Right lobe of liver (tissue), 6 donors: ENCODE measurements at regions not wholly inside any gene's neighbourhood (a gene's known extent, or its start where the extent isn't known, plus 50 kb on each side); places are given as distances from the start of the nearest gene placed in this dataset.

ENCODE experiments used
- ATAC-seq, 4 donors: fragments of 200-7000 bp; cut with Tn5 transposase; one replicate each; pipeline ENCODE4 v1.9.1; 2020; ENCODE audit warnings: mild to moderate bottlenecking in 4 of 4, moderate library complexity in 4 of 4
- DNase-seq, 3 donors: peaks; one replicate each; pipeline ENCODE4 v3.0.0-alpha.2; 2020
- H3K27ac ChIP-seq, 3 donors: fragments of 200-600 bp; one replicate each; pipeline ENCODE4 v1.8.0; 2022
- H3K27me3 ChIP-seq, 2 donors: fragments of 200-600 bp; one replicate each; pipeline ENCODE4 v1.8.0; 2022
- H3K36me3 ChIP-seq, 4 donors: fragments of 200-600 bp; sonication (generic) in 1 of 4; one replicate each; pipeline versions ENCODE4 v1.5.1 to v1.8.0; 2017 to 2022; ENCODE audit warnings: control low read depth in 1 of 4
- H3K4me1 ChIP-seq, 4 donors: fragments of 200-600 bp; sonication (generic) in 1 of 4; one replicate each; pipeline versions ENCODE4 v1.5.1 to v1.8.0; 2017 to 2022; ENCODE audit warnings: control low read depth in 1 of 4
- H3K4me3 ChIP-seq, 3 donors: fragments of 200-600 bp; one replicate each; pipeline ENCODE4 v1.8.0; 2022
- H3K9me3 ChIP-seq, 4 donors: fragments of 200-600 bp; sonication (generic) in 1 of 4; one replicate each; pipeline versions ENCODE4 v1.5.1 to v1.8.0; 2017 to 2022; ENCODE audit warnings: control low read depth in 1 of 4
- CTCF ChIP-seq, 4 donors: fragments of 200-600 bp in 3 of 4; fragments of 450-650 bp in 1 of 4; IDR thresholded peaks; one replicate each; pipeline versions ENCODE4 v1.5.1 to v1.8.0; 2016 to 2022; ENCODE audit warnings: antibody characterized with exemption in 4 of 4, mild to moderate bottlenecking in 2 of 4
- POLR2A ChIP-seq: fragments of 450-650 bp; IDR thresholded peaks from one replicate; pipeline ENCODE4 v1.6.1; 2017; ENCODE audit warnings: antibody characterized with exemption, mild to moderate bottlenecking
- WGBS: methylation state at CpG from one replicate; pipeline ENCODE4 v1.1.6; 2018; ENCODE audit warnings: low coverage, low lambda C conversion rate; ENCODE audit not compliant: insufficient coverage; ENCODE audit errors: missing lambda C conversion rate; 5-methylcytosine and 5-hydroxymethylcytosine counted together
- intact Hi-C, 2 donors: fragments of 100-400 bp; cut with DNase I; formaldehyde crosslinking; loops; one replicate each; pipeline versions ENCODE4 v1.11.2 to v1.14.1; 2022
- donor health status: DM: no; HTN: yes; CAD: no.
- donor health status: DM: no; HTN: no; CAD: no.
- donor health status: DM: no; HTN: no; CAD: no.
- donor health status: DM: no; HTN: yes; CAD: no.
- donor health status: DM: no; HTN: yes; CAD: no.

GRCh38 chr13:65553096-65553727 lies 1676.9 kb downstream of the PCDH9 start:
- Histone ChIP-seq H3K36me3 (no peaks in the 10 kb centered on the region), H3K27me3 (no peaks in the 10 kb centered on the region), H3K4me3 (no peak overlapping the region), H3K27ac (no peak overlapping the region), H3K9me3 (peaks cover 0 to 2% (median 0%) of the 10 kb centered on the region in 4 donors), H3K4me1 (no peaks in the 10 kb centered on the region)
- intact Hi-C loops, result no loop called here
- WGBS, result 23% methylated on average over 2 of the region's 5 CpGs
- ATAC-seq (peak in 1 of 4 donors; percentile 13), DNase-seq (peak in 1 of 3 donors; percentile 25)
- TF ChIP-seq POLR2A (no peak), CTCF (IDR thresholded peaks at IDR 0.05) (no peak)

- no peak overlapping the region for H3K27ac ChIP-seq
- H3K9me3 ChIP-seq, result peaks cover 0 to 2% (median 0%) of the 10 kb centered on the region in 4 donors
- no peak overlapping the region for H3K4me3 ChIP-seq
- intact Hi-C loops, result no loop called here
- ATAC-seq (no peak), DNase-seq (no peak)
- TF ChIP-seq POLR2A (no peak), CTCF (IDR thresholded peaks at IDR 0.05) (no peak)
- H3K36me3 ChIP-seq, result no peaks in the 10 kb centered on the region
- H3K4me1 ChIP-seq, result no peaks in the 10 kb centered on the region
- no peaks in the 10 kb centered on the region for H3K27me3 ChIP-seq
Observed at GRCh38 chr13:65551208-65551607, 1678.9 kb downstream of the PCDH9 start.

GRCh38 chr13:65540175-65540574 lies 1690.0 kb downstream of the PCDH9 start:
- H3K36me3 ChIP-seq, result no peaks in the 10 kb centered on the region
- H3K4me3 ChIP-seq, result no peak overlapping the region
- TF ChIP-seq CTCF (IDR thresholded peaks at IDR 0.05) (no peak), POLR2A (no peak)
- intact Hi-C loops, result no loop called here
- DNase-seq (no peak), ATAC-seq (no peak)
- H3K9me3 ChIP-seq, result no peaks in the 10 kb centered on the region
- H3K27me3 ChIP-seq, result no peaks in the 10 kb centered on the region
- no peak overlapping the region for H3K27ac ChIP-seq
- no peaks in the 10 kb centered on the region for H3K4me1 ChIP-seq
- 72% methylated on average over 3 of the region's 3 CpGs for WGBS

GRCh38 chr13:65535370-65535769 lies 1694.8 kb downstream of the PCDH9 start:
- no peak overlapping the region for H3K4me3 ChIP-seq
- no peaks in the 10 kb centered on the region for H3K4me1 ChIP-seq
- 38% methylated on average over 1 of the region's 1 CpG for WGBS
- H3K36me3 ChIP-seq, result no peaks in the 10 kb centered on the region
- ATAC-seq (no peak), DNase-seq (no peak)
- H3K9me3 ChIP-seq, result no peaks in the 10 kb centered on the region
- no peak overlapping the region for H3K27ac ChIP-seq
- intact Hi-C loops, result no loop called here
- no peaks in the 10 kb centered on the region for H3K27me3 ChIP-seq
- TF ChIP-seq CTCF (IDR thresholded peaks at IDR 0.05) (no peak), POLR2A (no peak)

- Histone ChIP-seq H3K9me3 (no peaks in the 10 kb centered on the region), H3K4me1 (no peaks in the 10 kb centered on the region), H3K27ac (no peak overlapping the region), H3K4me3 (no peak overlapping the region), H3K27me3 (no peaks in the 10 kb centered on the region), H3K36me3 (no peaks in the 10 kb centered on the region)
- intact Hi-C loops, result no loop called here
- 49% methylated on average over 4 of the region's 4 CpGs for WGBS
- TF ChIP-seq CTCF (IDR thresholded peaks at IDR 0.05) (no peak), POLR2A (no peak)
- no peak for DNase-seq
- no peak for ATAC-seq
Observed at GRCh38 chr13:65532231-65532630, 1697.9 kb downstream of the PCDH9 start.
